HUES6 (cell line): ENCODE measurements at regions not wholly inside any gene's neighbourhood (a gene's known extent, or its start where the extent isn't known, plus 50 kb on each side); places are given as distances from the start of the nearest gene placed in this dataset.
A peak's percentile ranks its signal among the peaks of the same experiment; 100 is the strongest.

Experiments used
- H3K27ac ChIP-seq: 2 replicates; pipeline ENCODE4 v1.7.0; 2013; ENCODE audit warnings: low read depth, mild to moderate bottlenecking, low read length, inconsistent platforms
- H3K27me3 ChIP-seq: 2 replicates; pipeline ENCODE4 v1.6.1; 2013; ENCODE audit warnings: low read length; ENCODE audit not compliant: control insufficient read depth, insufficient read depth
- H3K36me3 ChIP-seq: 2 replicates; pipeline ENCODE4 v1.6.1; 2013; ENCODE audit warnings: low read length; ENCODE audit not compliant: control insufficient read depth, insufficient read depth
- H3K4me1 ChIP-seq: 2 replicates; pipeline ENCODE4 v1.6.1; 2013; ENCODE audit warnings: low read length; ENCODE audit not compliant: control insufficient read depth, insufficient read depth
- H3K4me3 ChIP-seq: 2 replicates; pipeline ENCODE4 v1.5.1; 2013; ENCODE audit warnings: low read depth, low read length
- H3K9ac ChIP-seq: one replicate; pipeline ENCODE4 v1.6.1; 2013; ENCODE audit warnings: mild to moderate bottlenecking, low read length
- H3K9me3 ChIP-seq: 2 replicates; pipeline ENCODE4 v1.6.1; 2013; ENCODE audit warnings: low read depth, low read length; ENCODE audit not compliant: control insufficient read depth, insufficient read depth

DNA sequence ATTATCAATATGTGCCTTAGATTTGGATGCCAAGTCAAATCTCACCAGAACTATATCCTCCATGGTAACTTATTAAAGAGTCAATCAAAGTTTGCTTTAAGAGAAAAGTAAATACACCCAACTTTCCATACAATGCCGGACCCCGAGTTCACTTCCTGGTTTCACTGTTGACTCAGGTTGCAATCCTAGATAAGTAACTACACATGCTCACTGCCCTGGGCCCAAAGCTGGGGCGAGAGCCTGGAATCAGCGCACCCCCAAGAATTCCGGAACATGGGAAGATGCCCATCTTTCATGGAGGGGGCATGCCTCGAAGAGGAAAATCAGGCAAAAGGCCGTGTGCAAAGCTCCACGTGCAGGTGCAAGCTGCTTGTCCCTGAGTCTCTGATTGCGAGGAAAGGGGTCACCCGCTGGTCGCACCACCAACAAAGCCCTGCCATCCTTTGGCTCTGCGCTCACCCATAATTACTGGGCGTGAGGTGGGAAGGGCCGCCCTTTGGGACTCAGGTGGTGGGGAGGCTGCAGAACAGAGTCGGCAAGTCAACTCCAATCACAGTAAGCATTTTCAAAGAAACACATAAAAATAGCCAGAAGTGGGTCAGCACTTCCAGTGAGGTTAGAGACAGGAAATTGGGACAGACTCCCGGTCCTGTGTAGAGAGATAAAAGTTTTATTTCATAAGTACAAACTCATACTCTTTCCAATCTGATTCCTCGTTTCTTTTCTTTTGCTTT is 167.7 kb downstream of the TOMM20 start:
- no peak overlapping the region for H3K4me3 ChIP-seq
- no peak overlapping the region for H3K27ac ChIP-seq
- H3K36me3 ChIP-seq = no peaks in the 10 kb centered on the region
- no peaks in the 10 kb centered on the region for H3K27me3 ChIP-seq
- H3K9ac ChIP-seq = no peak overlapping the region
- peaks cover 47% of the 10 kb centered on the region for H3K4me1 ChIP-seq
- H3K9me3 ChIP-seq = no peaks in the 10 kb centered on the region

GRCh38 chr1:234958706-234959657 is 169.7 kb downstream of the TOMM20 start:
- Histone ChIP-seq H3K27ac (no peak overlapping the region; the same call in 1 of the 2 replicates), H3K9me3 (no peaks in the 10 kb centered on the region), H3K27me3 (no peaks in the 10 kb centered on the region), H3K4me3 (no peak overlapping the region), H3K9ac (no peak overlapping the region), H3K4me1 (peaks cover 61% of the 10 kb centered on the region), H3K36me3 (no peaks in the 10 kb centered on the region)

- Histone ChIP-seq H3K9ac (peak overlapping the region; percentile 61), H3K27me3 (no peaks in the 10 kb centered on the region), H3K36me3 (no peaks in the 10 kb centered on the region), H3K27ac (peak overlapping the region; percentile 92), H3K4me3 (no peak overlapping the region), H3K9me3 (no peaks in the 10 kb centered on the region), H3K4me1 (peaks cover 61% of the 10 kb centered on the region)
Observed at GRCh38 chr1:234958066-234958705, 170.5 kb downstream of the TOMM20 start.

DNA sequence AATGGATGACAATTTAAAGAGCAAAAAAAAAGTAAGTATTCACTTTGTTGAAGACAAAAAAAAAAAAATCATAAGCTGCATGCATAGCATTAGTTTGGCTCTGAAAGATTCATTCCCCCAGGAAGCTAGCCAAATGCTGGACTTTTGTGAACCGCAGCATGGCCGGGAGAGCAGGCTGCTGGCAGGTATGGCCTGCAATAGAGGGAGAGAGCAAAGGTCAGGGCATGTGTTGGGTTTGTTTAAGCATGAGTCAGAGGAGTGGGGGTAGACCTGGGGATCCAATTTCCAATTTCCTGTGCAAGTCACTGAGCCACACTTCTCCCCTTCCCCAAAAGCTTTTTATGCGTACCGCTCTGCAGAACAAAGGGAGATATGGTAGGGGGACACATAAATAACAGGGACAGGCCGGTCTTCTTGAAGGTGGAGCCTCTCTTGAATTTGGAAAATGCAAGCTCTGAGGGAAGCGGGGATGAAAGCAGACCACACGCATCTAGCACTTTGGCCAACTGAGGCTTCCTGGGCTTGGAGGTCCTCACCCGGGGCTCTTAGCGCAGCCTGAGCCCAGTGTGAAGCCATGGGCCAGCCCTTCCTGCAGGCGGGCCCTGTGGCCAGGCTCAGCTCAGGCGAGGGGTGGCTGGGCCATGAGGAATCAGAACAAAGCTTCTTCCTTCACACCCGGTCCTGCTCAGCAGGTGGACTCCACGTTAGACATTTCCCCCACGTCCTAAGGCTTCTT is 171.1 kb downstream of the TOMM20 start:
- Histone ChIP-seq H3K4me3 (no peak overlapping the region), H3K27me3 (no peaks in the 10 kb centered on the region), H3K27ac (peak overlapping the region; percentile 92), H3K36me3 (no peaks in the 10 kb centered on the region), H3K9me3 (no peaks in the 10 kb centered on the region), H3K9ac (peak overlapping the region; percentile 61), H3K4me1 (peaks cover 61% of the 10 kb centered on the region)

DNA sequence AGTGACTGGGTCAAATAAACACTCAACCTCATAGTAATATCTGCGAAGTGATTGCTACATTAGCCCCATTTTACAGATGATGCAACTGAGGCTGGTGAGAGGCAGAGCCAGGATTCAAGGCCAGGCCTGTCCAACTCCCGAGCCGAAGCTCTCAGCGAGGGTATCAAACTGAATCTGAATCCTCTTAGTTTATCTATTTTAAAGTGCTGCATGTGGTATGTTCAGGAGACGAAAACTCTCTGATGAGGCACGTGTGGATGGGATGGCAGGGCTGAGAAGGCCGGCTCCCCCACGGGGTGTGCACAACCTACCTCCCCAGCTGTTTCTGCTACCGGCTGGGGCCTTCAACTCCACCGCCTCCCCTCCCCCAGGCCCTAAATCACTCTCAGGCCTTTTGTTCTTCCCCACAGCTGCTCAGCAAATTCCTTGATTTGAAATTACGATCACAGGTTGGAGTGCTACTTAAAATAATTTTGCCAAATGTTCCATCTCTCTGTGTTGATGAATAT is 171.8 kb downstream of the TOMM20 start:
- H3K4me3 ChIP-seq = no peak overlapping the region
- peak overlapping the region; percentile 61 for H3K9ac ChIP-seq
- no peaks in the 10 kb centered on the region for H3K27me3 ChIP-seq
- H3K9me3 ChIP-seq = no peaks in the 10 kb centered on the region
- H3K36me3 ChIP-seq = no peaks in the 10 kb centered on the region
- H3K27ac ChIP-seq = peak overlapping the region; percentile 92
- peaks cover 61% of the 10 kb centered on the region for H3K4me1 ChIP-seq

GRCh38 chr1:234955107-234955731 is 173.4 kb downstream of the TOMM20 start:
- no peak overlapping the region for H3K4me3 ChIP-seq
- H3K36me3 ChIP-seq = no peaks in the 10 kb centered on the region
- peak overlapping the region; percentile 16 for H3K9ac ChIP-seq
- H3K9me3 ChIP-seq = peaks cover 3% of the 10 kb centered on the region; the same call in 1 of the 2 replicates
- peaks cover 47% of the 10 kb centered on the region for H3K4me1 ChIP-seq
- H3K27ac ChIP-seq = no peak overlapping the region
- H3K27me3 ChIP-seq = no peaks in the 10 kb centered on the region

- Histone ChIP-seq H3K27me3 (no peaks in the 10 kb centered on the region), H3K4me3 (no peak overlapping the region), H3K9ac (no peak overlapping the region), H3K9me3 (peaks cover 5% of the 10 kb centered on the region), H3K27ac (no peak overlapping the region), H3K4me1 (peaks cover 47% of the 10 kb centered on the region), H3K36me3 (no peaks in the 10 kb centered on the region)
Observed at GRCh38 chr1:234954613-234955012, 174.0 kb downstream of the TOMM20 start.

DNA sequence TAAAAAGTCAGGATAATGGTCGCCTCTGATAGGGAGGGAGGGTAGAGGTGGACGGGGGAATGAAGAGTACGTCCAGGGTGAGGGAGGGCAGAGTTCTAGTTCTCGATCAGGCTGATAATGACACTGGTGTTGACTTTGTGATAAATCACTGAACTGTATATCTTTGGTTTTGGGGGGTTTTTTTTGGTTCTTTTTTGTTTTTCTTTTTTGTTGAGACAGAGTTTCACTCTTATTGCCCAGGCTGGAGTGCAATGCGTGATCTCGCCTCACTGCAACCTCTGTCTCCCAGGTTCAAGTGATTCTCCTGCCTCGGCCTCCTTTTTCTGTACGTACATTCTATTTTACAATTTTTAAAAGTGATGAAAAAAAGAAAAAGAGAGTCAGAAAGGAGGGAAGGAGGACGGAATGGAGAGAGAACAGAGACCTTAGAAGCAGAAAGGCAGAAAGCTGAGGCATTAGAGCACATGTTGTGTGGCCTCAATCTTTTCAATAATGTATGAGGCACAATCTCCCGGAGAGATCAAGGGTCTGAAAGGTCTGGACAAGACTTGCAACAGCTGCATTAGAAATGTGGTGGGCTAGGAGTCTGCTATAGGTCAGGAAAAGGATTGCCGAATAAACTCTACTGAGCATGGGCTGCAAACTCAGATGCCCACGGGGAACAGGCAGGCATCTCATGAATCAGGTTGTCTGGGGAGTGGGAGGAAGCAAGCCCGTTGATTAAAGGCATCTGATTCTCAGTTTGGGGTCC is 174.8 kb downstream of the TOMM20 start:
- Histone ChIP-seq H3K27me3 (no peaks in the 10 kb centered on the region), H3K9me3 (peaks cover 10% of the 10 kb centered on the region), H3K4me1 (peaks cover 39% of the 10 kb centered on the region), H3K36me3 (no peaks in the 10 kb centered on the region), H3K4me3 (no peak overlapping the region), H3K9ac (no peak overlapping the region), H3K27ac (no peak overlapping the region)

DNA sequence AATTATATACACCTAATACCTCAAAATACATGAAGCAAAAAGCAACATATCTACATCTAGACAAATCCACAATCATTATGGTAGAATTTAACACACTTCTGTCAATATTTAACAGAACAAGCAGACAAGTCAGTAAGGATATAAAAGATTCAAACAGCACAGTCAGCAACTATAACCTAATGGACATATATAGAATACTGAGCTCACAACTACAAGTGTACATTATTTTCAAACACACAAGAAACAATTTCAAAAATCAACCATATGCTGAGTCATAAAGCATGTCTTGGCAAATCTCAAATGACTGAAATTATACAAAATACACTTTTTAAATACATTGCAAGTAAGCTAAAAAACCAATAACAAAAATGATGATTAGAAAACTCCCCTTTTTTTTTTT is 178.0 kb downstream of the TOMM20 start:
- Histone ChIP-seq H3K9ac (no peak overlapping the region), H3K27me3 (no peaks in the 10 kb centered on the region), H3K36me3 (no peaks in the 10 kb centered on the region), H3K9me3 (peaks cover 10% of the 10 kb centered on the region), H3K27ac (no peak overlapping the region), H3K4me3 (no peak overlapping the region), H3K4me1 (peaks cover 11% of the 10 kb centered on the region; the same call in 1 of the 2 replicates)
